Heart left ventricle (tissue), 13 donors: ENCODE measurements at regions not wholly inside any gene's neighbourhood (a gene's known extent, or its start where the extent isn't known, plus 50 kb on each side); places are given as distances from the start of the nearest gene placed in this dataset.

Source experiments
- CTCF ChIP-seq, 12 donors: fragments of 200-600 bp; sonication (generic) in 4 of 12; IDR thresholded peaks; one replicate each; pipeline versions ENCODE4 v1.5.0 to v1.8.0; 2018 to 2022; ENCODE audit warnings: antibody characterized with exemption in 12 of 12, mild to moderate bottlenecking in 5 of 12
- POLR2A ChIP-seq, 2 donors: fragments of 450-650 bp; IDR thresholded peaks; one replicate each; pipeline ENCODE4 v1.6.1; 2017; ENCODE audit warnings: antibody characterized with exemption in 2 of 2, mild to moderate bottlenecking in 2 of 2, moderate library complexity in 2 of 2
- donor health status: ischemic (EF 13 %, LVEDD 7.1; RV severe dilation, severe dysfunction).
- donor health status: DM: no; HTN: yes; CAD: no.
- donor health status: DM: no; HTN: no; CAD: no.
- donor health status: ischemic (EF 25% LVEDD 6.9; RV normal size, moderate dysfunction).
- donor health status: ischemic (EF 25% LVEDD 5.7; RV mildly dilated, moderate dysfunction).
- donor health status: ischemic (EF 35%, LVEDD 5.7; RV mildly dilated, moderate dysfunction).
- donor health status: nonischemic (EF 11% LVEDD 7.7; RV severe dilation, severe dysfunction).
- donor health status: DM: yes; HTN: yes; CAD: no.
- donor health status: PGD.
- donor health status: ischemic (EF 29% LVEDD 5.4; RV normal size, mild dysfunction).
- donor health status: nonischemic (EF 23%, LVEDD 6.1; RV moderate dilation, normal function).

GRCh38 chr6:8551993-8552392 lies 116.6 kb upstream of the SLC35B3 start:
- TF ChIP-seq CTCF (IDR thresholded peaks at IDR 0.05) (no peak), POLR2A (IDR thresholded peaks at IDR 0.05) (no peak)
